ENCODE measurements at regions not wholly inside any gene's neighbourhood (a gene's known extent, or its start where the extent isn't known, plus 50 kb on each side); places are given as distances from the start of the nearest gene placed in this dataset.

GRCh38 chr4:185880571-185880970, 68.6 kb upstream of the SORBS2 start:
- intact Hi-C loops (cut with DNase I) = no loop called here
- no peak for TF ChIP-seq CTCF (IDR thresholded peaks at IDR 0.05)
- Histone ChIP-seq H3K36me3 (no peaks in the 10 kb centered on the region), H3K27ac (no peak overlapping the region), H3K4me1 (no peaks in the 10 kb centered on the region), H3K9me3 (peaks cover 0 to 10% (median 0%) of the 10 kb centered on the region in 11 donors), H3K4me3 (no peak overlapping the region), H3K27me3 (no peaks in the 10 kb centered on the region)
- no peak for ATAC-seq
- 48 to 58% methylated on average over 3 of the region's 3 CpGs for WGBS, 2 donors
- DNase-seq = no peak

GRCh38 chr4:185881430-185881829, 69.4 kb upstream of the SORBS2 start:
- no peak for TF ChIP-seq CTCF (IDR thresholded peaks at IDR 0.05)
- ATAC-seq (no peak), DNase-seq (no peak)
- intact Hi-C loops (cut with DNase I) = no loop called here
- Histone ChIP-seq H3K27ac (no peak overlapping the region), H3K4me3 (no peak overlapping the region), H3K4me1 (no peaks in the 10 kb centered on the region), H3K27me3 (no peaks in the 10 kb centered on the region), H3K36me3 (no peaks in the 10 kb centered on the region), H3K9me3 (peaks cover 0 to 10% (median 0%) of the 10 kb centered on the region in 11 donors)
- WGBS, 2 donors = 68 to 70% methylated on average over 3 of the region's 3 CpGs

- ATAC-seq (no peak), DNase-seq (no peak)
- H3K27ac ChIP-seq = no peak overlapping the region
- 88 to 89% methylated on average over 5 of the region's 5 CpGs for WGBS, 2 donors
- no peak overlapping the region for H3K4me3 ChIP-seq
- peaks cover 0 to 18% (median 5%) of the 10 kb centered on the region in 11 donors for H3K9me3 ChIP-seq
- no peaks in the 10 kb centered on the region for H3K36me3 ChIP-seq
- peaks cover 0 to 2% (median 0%) of the 10 kb centered on the region in 9 donors for H3K4me1 ChIP-seq
- no peak for TF ChIP-seq CTCF (IDR thresholded peaks at IDR 0.05)
- H3K27me3 ChIP-seq = no peaks in the 10 kb centered on the region
- intact Hi-C loops (cut with DNase I) = no loop called here
Observed at GRCh38 chr4:185883591-185883990, 71.6 kb upstream of the SORBS2 start.

GRCh38 chr4:185885075-185885474, 73.1 kb upstream of the SORBS2 start:
- no peak overlapping the region for H3K27ac ChIP-seq
- DNase-seq = no peak
- H3K4me3 ChIP-seq = no peak overlapping the region
- no peak for TF ChIP-seq CTCF (IDR thresholded peaks at IDR 0.05)
- no peaks in the 10 kb centered on the region for H3K36me3 ChIP-seq
- intact Hi-C loops (cut with DNase I) = no loop called here
- WGBS, 2 donors = 85 to 89% methylated on average over 6 of the region's 6 CpGs
- peaks cover 0 to 22% (median 5%) of the 10 kb centered on the region in 11 donors for H3K9me3 ChIP-seq
- no peak for ATAC-seq
- H3K4me1 ChIP-seq = peaks cover 0 to 2% (median 0%) of the 10 kb centered on the region in 9 donors
- no peaks in the 10 kb centered on the region for H3K27me3 ChIP-seq
